Sigmoid colon (tissue), 4 donors: ENCODE measurements at regions not wholly inside any gene's neighbourhood (a gene's known extent, or its start where the extent isn't known, plus 50 kb on each side); places are given as distances from the start of the nearest gene placed in this dataset.

Source experiments
- CTCF ChIP-seq, 4 experiments: fragments of 450-650 bp in 3 of 4; fragments of 200-600 bp in 1 of 4; IDR thresholded peaks; one replicate each; pipeline ENCODE4 v1.5.1; 2016 to 2019; ENCODE audit warnings: antibody characterized with exemption in 4 of 4, mild to moderate bottlenecking in 3 of 4, moderate library complexity in 2 of 4
- EP300 ChIP-seq, 4 donors: sonication (generic); formaldehyde crosslinking; IDR thresholded peaks; one replicate each; pipeline ENCODE4 v1.6.1; 2017; ENCODE audit warnings: antibody characterized with exemption in 4 of 4
- POLR2AphosphoS5 ChIP-seq, 4 donors: sonication (generic); formaldehyde crosslinking; IDR thresholded peaks; one replicate each; pipeline ENCODE4 v1.6.1; 2017; ENCODE audit warnings: antibody characterized with exemption in 4 of 4

GRCh38 chr1:29870621-29871020 is 634.3 kb downstream of the PTPRU start:
- TF ChIP-seq CTCF (IDR thresholded peaks at IDR 0.05) (no peak), EP300 (IDR thresholded peaks at IDR 0.05) (no peak), POLR2AphosphoS5 (IDR thresholded peaks at IDR 0.05) (no peak)
